ENCODE measurements at regions not wholly inside any gene's neighbourhood (a gene's known extent, or its start where the extent isn't known, plus 50 kb on each side); places are given as distances from the start of the nearest gene placed in this dataset.
"Not testable (repeated sequence)": the region's sequence is repeated elsewhere in the genome, so short reads cannot be mapped to it uniquely, and the experiment has no call there.

- no peak for FAIRE-seq
Measured at GRCh38 chrX:136975684-136976470, 57.9 kb downstream of the GPR101 start.

- no peak for FAIRE-seq
Measured at GRCh38 chrX:136967966-136968365, 65.8 kb downstream of the GPR101 start.

- no peak for FAIRE-seq
Measured at GRCh38 chrX:136963973-136964372, 69.8 kb downstream of the GPR101 start.

GRCh38 chrX:136961594-136962135, 72.1 kb downstream of the GPR101 start:
- no peak for FAIRE-seq

GRCh38 chrX:136954930-136955329, 74.4 kb upstream of the RBMX start:
- FAIRE-seq, result peak; percentile 92

- FAIRE-seq, result peak; percentile 78
Measured at GRCh38 chrX:136953867-136954787, 73.6 kb upstream of the RBMX start.

GRCh38 chrX:136950211-136950610, 69.7 kb upstream of the RBMX start:
- no peak for FAIRE-seq

- no peak for FAIRE-seq
Measured at GRCh38 chrX:136941396-136942337, 61.1 kb upstream of the RBMX start.

GRCh38 chrX:136936183-136936549, 55.6 kb upstream of the RBMX start:
- no peak for FAIRE-seq

GRCh38 chrX:136935533-136936182, 55.1 kb upstream of the RBMX start:
- FAIRE-seq, result not testable (repeated sequence)

GRCh38 chrX:136934652-136935051, 54.1 kb upstream of the RBMX start:
- not testable (repeated sequence) for FAIRE-seq

- no peak for FAIRE-seq
Measured at GRCh38 chrX:136933611-136934145, 53.2 kb upstream of the RBMX start.

- no peak for FAIRE-seq
Measured at GRCh38 chrX:136931661-136932060, 51.1 kb upstream of the RBMX start.
